Mesodermal cell (in vitro differentiated cells): ENCODE measurements at regions not wholly inside any gene's neighbourhood (a gene's known extent, or its start where the extent isn't known, plus 50 kb on each side); places are given as distances from the start of the nearest gene placed in this dataset.

Experiments
- H3K27ac ChIP-seq: 2 replicates; pipeline ENCODE4 v1.7.0; 2013; ENCODE audit warnings: mild to moderate bottlenecking, low read depth, low read length, moderate library complexity; ENCODE audit not compliant: severe bottlenecking
- H3K36me3 ChIP-seq: 2 replicates; pipeline ENCODE4 v1.7.1; 2013; ENCODE audit warnings: mild to moderate bottlenecking, low read length, moderate library complexity; ENCODE audit not compliant: control insufficient read depth, insufficient read depth
- H3K4me1 ChIP-seq: one replicate; pipeline ENCODE4 v1.7.1; 2013; ENCODE audit warnings: mild to moderate bottlenecking, low read length; ENCODE audit not compliant: insufficient read depth, control insufficient read depth, poor library complexity, severe bottlenecking
- H3K4me3 ChIP-seq: 2 replicates; pipeline ENCODE4 v1.7.0; 2013; ENCODE audit warnings: low read length, control low read depth, mild to moderate bottlenecking; ENCODE audit not compliant: insufficient read depth, poor library complexity, severe bottlenecking; ENCODE audit errors: extremely low read depth
- H3K9me3 ChIP-seq: 2 replicates; pipeline ENCODE4 v1.7.1; 2013; ENCODE audit warnings: mild to moderate bottlenecking, low read length, moderate library complexity; ENCODE audit not compliant: control insufficient read depth
- WGBS, 2 experiments: methylation state at CpG; one replicate each; pipeline ENCODE4 v1.1.5; 2013; ENCODE audit warnings: missing lambda C conversion rate in 2 of 2; ENCODE audit not compliant: insufficient coverage in 2 of 2; 5-methylcytosine and 5-hydroxymethylcytosine counted together

- Histone ChIP-seq H3K4me1 (no peaks in the 10 kb centered on the region), H3K36me3 (no peaks in the 10 kb centered on the region), H3K27ac (no peak overlapping the region), H3K9me3 (no peaks in the 10 kb centered on the region), H3K4me3 (no peak overlapping the region)
- WGBS, 2 experiments, result 60 to 81% methylated on average over 1 to 7 of the region's 7 CpGs
Observed at GRCh38 chr1:244171241-244171985, 120.3 kb downstream of the ZBTB18 start.

GRCh38 chr1:244173240-244173639, 122.2 kb downstream of the ZBTB18 start:
- no peak overlapping the region for H3K4me3 ChIP-seq
- WGBS, 2 experiments, result 96 to 100% methylated on average over 2 to 3 of the region's 4 CpGs
- H3K4me1 ChIP-seq, result no peaks in the 10 kb centered on the region
- H3K27ac ChIP-seq, result no peak overlapping the region
- no peaks in the 10 kb centered on the region for H3K36me3 ChIP-seq
- H3K9me3 ChIP-seq, result no peaks in the 10 kb centered on the region

GRCh38 chr1:244173769-244174168, 122.7 kb downstream of the ZBTB18 start:
- H3K27ac ChIP-seq, result no peak overlapping the region
- 91 to 100% methylated on average over 6 of the region's 6 CpGs for WGBS, 2 experiments
- H3K4me3 ChIP-seq, result no peak overlapping the region

GRCh38 chr1:244174922-244175521, 123.9 kb downstream of the ZBTB18 start:
- WGBS, 2 experiments, result 43 to 60% methylated on average over 1 of the region's 3 CpGs
- Histone ChIP-seq H3K36me3 (no peaks in the 10 kb centered on the region), H3K9me3 (no peaks in the 10 kb centered on the region)

More at GRCh38 chr1:244173769-244174168, 122.7 kb downstream of the ZBTB18 start:
- Histone ChIP-seq H3K4me1 (no peaks in the 10 kb centered on the region), H3K36me3 (no peaks in the 10 kb centered on the region), H3K9me3 (no peaks in the 10 kb centered on the region)

GRCh38 chr1:244176201-244176600, 125.1 kb downstream of the ZBTB18 start:
- Histone ChIP-seq H3K9me3 (no peaks in the 10 kb centered on the region), H3K4me1 (no peaks in the 10 kb centered on the region), H3K27ac (no peak overlapping the region), H3K4me3 (no peak overlapping the region), H3K36me3 (no peaks in the 10 kb centered on the region)
- WGBS, 2 experiments, result no CpG with 5 or more reads among the region's 3 CpGs

More at GRCh38 chr1:244174922-244175521, 123.9 kb downstream of the ZBTB18 start:
- Histone ChIP-seq H3K27ac (no peak overlapping the region), H3K4me1 (no peaks in the 10 kb centered on the region), H3K4me3 (no peak overlapping the region)

GRCh38 chr1:244180256-244180655, 129.2 kb downstream of the ZBTB18 start:
- 82 to 100% methylated on average over 2 to 3 of the region's 3 CpGs for WGBS, 2 experiments
- no peaks in the 10 kb centered on the region for H3K4me1 ChIP-seq
- H3K4me3 ChIP-seq, result no peak overlapping the region
- H3K9me3 ChIP-seq, result no peaks in the 10 kb centered on the region
- no peak overlapping the region for H3K27ac ChIP-seq
- H3K36me3 ChIP-seq, result no peaks in the 10 kb centered on the region

GRCh38 chr1:244181867-244182266, 130.8 kb downstream of the ZBTB18 start:
- no peak overlapping the region for H3K27ac ChIP-seq
- no peak overlapping the region for H3K4me3 ChIP-seq
- 95 to 96% methylated on average over 11 of the region's 12 CpGs for WGBS, 2 experiments
- H3K9me3 ChIP-seq, result no peaks in the 10 kb centered on the region
- H3K36me3 ChIP-seq, result no peaks in the 10 kb centered on the region
- H3K4me1 ChIP-seq, result no peaks in the 10 kb centered on the region

- H3K4me3 ChIP-seq, result no peak overlapping the region
- H3K27ac ChIP-seq, result no peak overlapping the region
- H3K36me3 ChIP-seq, result no peaks in the 10 kb centered on the region
- H3K4me1 ChIP-seq, result no peaks in the 10 kb centered on the region
- WGBS, 2 experiments, result 80 to 81% methylated on average over 6 of the region's 7 CpGs
- no peaks in the 10 kb centered on the region for H3K9me3 ChIP-seq
Observed at GRCh38 chr1:244183037-244183436, 132.0 kb downstream of the ZBTB18 start.

- no peak overlapping the region for H3K27ac ChIP-seq
- no peak overlapping the region for H3K4me3 ChIP-seq
- no peaks in the 10 kb centered on the region for H3K9me3 ChIP-seq
- 92% methylated on average over 7 of the region's 10 CpGs for WGBS, 2 experiments
- no peaks in the 10 kb centered on the region for H3K4me1 ChIP-seq
- no peaks in the 10 kb centered on the region for H3K36me3 ChIP-seq
Observed at GRCh38 chr1:244186372-244186771, 135.3 kb downstream of the ZBTB18 start.

GRCh38 chr1:244187310-244187709, 136.2 kb downstream of the ZBTB18 start:
- Histone ChIP-seq H3K9me3 (no peaks in the 10 kb centered on the region), H3K4me1 (no peaks in the 10 kb centered on the region), H3K4me3 (no peak overlapping the region), H3K36me3 (no peaks in the 10 kb centered on the region), H3K27ac (no peak overlapping the region)
- 86 to 94% methylated on average over 5 to 9 of the region's 12 CpGs for WGBS, 2 experiments

GRCh38 chr1:244191581-244191980, 140.5 kb downstream of the ZBTB18 start:
- Histone ChIP-seq H3K27ac (no peak overlapping the region), H3K4me1 (no peaks in the 10 kb centered on the region), H3K9me3 (no peaks in the 10 kb centered on the region), H3K4me3 (no peak overlapping the region), H3K36me3 (no peaks in the 10 kb centered on the region)
- WGBS, 2 experiments, result 97 to 100% methylated on average over 3 of the region's 5 CpGs
